GM19328 (cell line): ENCODE measurements at regions not wholly inside any gene's neighbourhood (a gene's known extent, or its start where the extent isn't known, plus 50 kb on each side); places are given as distances from the start of the nearest gene placed in this dataset.

Source experiments
- ATAC-seq: cut with Tn5 transposase; IDR thresholded peaks from one replicate; pipeline ENCODE4 v1.9.1; 2021; ENCODE audit warnings: mild to moderate bottlenecking, moderate library complexity; ENCODE audit not compliant: unreplicated experiment

- no peak for ATAC-seq
These were observed 141.2 kb downstream of the MYCN start for GRCh38 chr2:16081316-16082200.

- no peak for ATAC-seq
These were observed 140.2 kb downstream of the MYCN start for GRCh38 chr2:16080516-16080915.

- ATAC-seq: no peak
These were observed 139.7 kb downstream of the MYCN start for GRCh38 chr2:16080071-16080470.

- no peak for ATAC-seq
These were observed 139.3 kb downstream of the MYCN start for GRCh38 chr2:16079637-16080036.

- no peak for ATAC-seq
These were observed 137.3 kb downstream of the MYCN start for GRCh38 chr2:16077601-16078000.

- ATAC-seq: no peak
These were observed 136.6 kb downstream of the MYCN start for GRCh38 chr2:16076911-16077310.

GRCh38 chr2:16075045-16076012 is 135.0 kb downstream of the MYCN start:
- no peak for ATAC-seq

GRCh38 chr2:16073921-16074425 is 133.6 kb downstream of the MYCN start:
- ATAC-seq: no peak

- ATAC-seq: no peak
These were observed 133.1 kb downstream of the MYCN start for GRCh38 chr2:16073471-16073870.

- ATAC-seq: no peak
These were observed 132.4 kb downstream of the MYCN start for GRCh38 chr2:16072638-16073290.

- no peak for ATAC-seq
These were observed 131.7 kb downstream of the MYCN start for GRCh38 chr2:16071865-16072637.

- ATAC-seq: no peak
These were observed 130.9 kb downstream of the MYCN start for GRCh38 chr2:16071039-16071864.

- ATAC-seq: no peak
These were observed 130.3 kb downstream of the MYCN start for GRCh38 chr2:16070648-16070971.

GRCh38 chr2:16069933-16070647 is 129.7 kb downstream of the MYCN start:
- no peak for ATAC-seq

- no peak for ATAC-seq
These were observed 129.2 kb downstream of the MYCN start for GRCh38 chr2:16069663-16069932.

GRCh38 chr2:16068552-16068940 is 128.2 kb downstream of the MYCN start:
- ATAC-seq: no peak

GRCh38 chr2:16067866-16068551 is 127.7 kb downstream of the MYCN start:
- no peak for ATAC-seq

GRCh38 chr2:16067444-16067843 is 127.1 kb downstream of the MYCN start:
- ATAC-seq: no peak

- no peak for ATAC-seq
These were observed 126.7 kb downstream of the MYCN start for GRCh38 chr2:16067037-16067406.
